NCI-H524 treated with DMSO at 0.1 percent for 48 hours (cell line): ENCODE measurements at regions not wholly inside any gene's neighbourhood (a gene's known extent, or its start where the extent isn't known, plus 50 kb on each side); places are given as distances from the start of the nearest gene placed in this dataset.

Experiments used
- DNase-seq: peaks from one replicate; lab custom pipeline; 2025; lab: John Stamatoyannopoulos, UW

DNA sequence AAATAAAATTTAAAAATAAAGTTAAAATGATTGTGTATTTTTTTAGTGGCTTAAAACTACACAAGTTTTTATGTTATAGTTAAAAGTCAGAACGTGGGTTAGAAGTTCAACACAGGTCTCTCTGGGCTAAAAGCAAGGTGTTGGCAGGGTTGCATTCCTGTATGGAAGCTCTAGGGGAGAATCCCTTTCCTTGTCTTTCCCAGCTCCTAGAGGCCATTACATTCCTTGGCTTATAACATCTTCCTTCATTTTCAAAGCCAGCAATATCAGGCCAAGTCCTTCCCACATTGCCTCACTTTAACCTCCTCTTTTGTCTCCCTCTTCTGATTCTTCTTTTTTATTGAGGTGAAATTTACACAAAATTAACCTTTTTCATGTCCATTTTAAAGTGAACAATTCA, 52.4 kb upstream of the EEPD1 start:
- no peak for DNase-seq
